RWPE2 (cell line): ENCODE measurements at regions not wholly inside any gene's neighbourhood (a gene's known extent, or its start where the extent isn't known, plus 50 kb on each side); places are given as distances from the start of the nearest gene placed in this dataset.

Source experiments
- ATAC-seq: fragments of 200-7000 bp; cut with Tn5 transposase; 3 replicates; pipeline ENCODE4 v1.9.1; 2021; ENCODE audit warnings: low read depth
- DNase-seq: peaks from one replicate; pipeline ENCODE4 v3.0.0-alpha.2; 2020; ENCODE audit warnings: low spot score
- H3K27ac ChIP-seq: fragments of 450-650 bp; 2 replicates; pipeline ENCODE4 v1.5.1; 2017; ENCODE audit warnings: mild to moderate bottlenecking; ENCODE audit not compliant: poor library complexity, severe bottlenecking
- H3K27me3 ChIP-seq: fragments of 250-450 bp; sonication (Bioruptor Pico); 2 replicates; pipeline ENCODE4 v1.5.1; 2021; ENCODE audit warnings: mild to moderate bottlenecking, moderate library complexity; ENCODE audit not compliant: insufficient read depth, poor library complexity, severe bottlenecking
- H3K36me3 ChIP-seq: fragments of 250-450 bp; sonication (Bioruptor Pico); 2 replicates; pipeline ENCODE4 v1.5.1; 2020; ENCODE audit warnings: low read depth, mild to moderate bottlenecking, moderate library complexity
- H3K4me1 ChIP-seq: fragments of 250-450 bp; sonication (Bioruptor Pico); 2 replicates; pipeline ENCODE4 v1.5.1; 2021; ENCODE audit warnings: mild to moderate bottlenecking, moderate library complexity; ENCODE audit not compliant: insufficient read depth, poor library complexity, severe bottlenecking
- H3K4me3 ChIP-seq: fragments of 250-450 bp; sonication (Bioruptor Pico); 2 replicates; pipeline ENCODE4 v1.5.1; 2021; ENCODE audit warnings: mild to moderate bottlenecking, moderate library complexity; ENCODE audit not compliant: severe bottlenecking
- H3K9me3 ChIP-seq: fragments of 250-450 bp; sonication (Bioruptor Pico); 2 replicates; pipeline ENCODE4 v1.5.1; 2021; ENCODE audit warnings: mild to moderate bottlenecking, moderate library complexity; ENCODE audit not compliant: severe bottlenecking
- TF ChIP-seq, protein P1 (sequence below): fragments of 450-650 bp; IDR thresholded peaks from one replicate; pipeline ENCODE4 v1.5.1; 2017; ENCODE audit warnings: mild to moderate bottlenecking, moderate library complexity; ENCODE audit not compliant: poor library complexity, severe bottlenecking

DNA sequence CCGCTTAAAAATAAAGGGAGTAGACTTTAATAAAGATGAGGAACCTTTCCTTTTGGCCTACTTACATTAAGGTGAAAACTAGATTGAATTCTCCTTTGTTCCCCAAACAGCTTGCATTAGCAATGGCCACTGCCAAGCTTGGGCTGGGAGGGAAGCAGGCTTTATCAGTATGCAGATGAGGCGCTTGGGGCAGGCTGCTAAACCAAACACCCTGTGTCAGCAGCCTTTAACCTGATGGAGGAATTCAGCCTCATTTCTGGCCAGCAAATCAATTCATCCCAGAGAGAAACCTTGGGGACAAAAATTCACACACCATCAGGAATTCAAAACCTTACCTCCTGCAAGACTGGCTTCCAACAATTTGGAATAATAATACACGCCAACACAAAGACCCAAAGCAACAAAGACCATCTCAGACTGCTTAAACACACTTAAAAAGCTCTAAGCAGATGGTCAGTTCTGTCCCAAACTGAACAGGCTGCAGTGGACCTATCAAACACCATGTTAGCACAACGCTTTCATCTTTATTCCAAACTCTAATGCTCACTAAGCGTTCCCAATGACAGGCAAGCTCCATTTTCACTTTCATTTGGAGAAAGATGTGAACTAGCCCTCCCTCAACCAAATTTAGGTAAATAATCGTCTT lies 255.1 kb upstream of the CMC1 start:
- ATAC-seq (no peak), DNase-seq (no peak)
- H3K27ac ChIP-seq = no peak overlapping the region
- TF ChIP-seq, protein P1, sequence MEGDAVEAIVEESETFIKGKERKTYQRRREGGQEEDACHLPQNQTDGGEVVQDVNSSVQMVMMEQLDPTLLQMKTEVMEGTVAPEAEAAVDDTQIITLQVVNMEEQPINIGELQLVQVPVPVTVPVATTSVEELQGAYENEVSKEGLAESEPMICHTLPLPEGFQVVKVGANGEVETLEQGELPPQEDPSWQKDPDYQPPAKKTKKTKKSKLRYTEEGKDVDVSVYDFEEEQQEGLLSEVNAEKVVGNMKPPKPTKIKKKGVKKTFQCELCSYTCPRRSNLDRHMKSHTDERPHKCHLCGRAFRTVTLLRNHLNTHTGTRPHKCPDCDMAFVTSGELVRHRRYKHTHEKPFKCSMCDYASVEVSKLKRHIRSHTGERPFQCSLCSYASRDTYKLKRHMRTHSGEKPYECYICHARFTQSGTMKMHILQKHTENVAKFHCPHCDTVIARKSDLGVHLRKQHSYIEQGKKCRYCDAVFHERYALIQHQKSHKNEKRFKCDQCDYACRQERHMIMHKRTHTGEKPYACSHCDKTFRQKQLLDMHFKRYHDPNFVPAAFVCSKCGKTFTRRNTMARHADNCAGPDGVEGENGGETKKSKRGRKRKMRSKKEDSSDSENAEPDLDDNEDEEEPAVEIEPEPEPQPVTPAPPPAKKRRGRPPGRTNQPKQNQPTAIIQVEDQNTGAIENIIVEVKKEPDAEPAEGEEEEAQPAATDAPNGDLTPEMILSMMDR = no peak
- H3K4me3 ChIP-seq = no peak overlapping the region
- no peaks in the 10 kb centered on the region for H3K36me3 ChIP-seq
- no peaks in the 10 kb centered on the region for H3K9me3 ChIP-seq
- H3K27me3 ChIP-seq = no peaks in the 10 kb centered on the region
- peaks cover 5% of the 10 kb centered on the region for H3K4me1 ChIP-seq

DNA sequence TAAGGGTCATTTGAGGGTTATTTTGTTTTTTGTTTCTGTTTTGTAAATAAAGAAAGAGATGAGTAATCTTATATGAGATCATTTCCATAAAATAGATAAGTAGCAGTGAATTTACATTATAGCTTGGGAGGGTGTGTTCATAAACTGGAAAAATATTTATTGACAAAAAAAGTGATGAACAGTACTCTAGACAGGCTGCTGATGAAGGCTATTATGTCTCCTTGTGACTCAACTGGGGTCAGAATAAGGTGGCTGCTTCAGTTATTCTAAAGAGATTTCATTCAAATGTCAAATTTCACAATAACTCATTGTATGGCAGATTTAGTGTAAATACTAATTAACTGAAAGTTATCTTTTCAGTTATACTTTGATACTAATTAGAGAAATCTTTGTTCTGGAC lies 251.1 kb upstream of the CMC1 start:
- Histone ChIP-seq H3K27ac (no peak overlapping the region), H3K9me3 (no peaks in the 10 kb centered on the region), H3K36me3 (no peaks in the 10 kb centered on the region), H3K4me3 (no peak overlapping the region), H3K4me1 (peaks cover 5% of the 10 kb centered on the region), H3K27me3 (no peaks in the 10 kb centered on the region)
- TF ChIP-seq, protein P1 = no peak
- DNase-seq = no peak
- no peak for ATAC-seq

DNA sequence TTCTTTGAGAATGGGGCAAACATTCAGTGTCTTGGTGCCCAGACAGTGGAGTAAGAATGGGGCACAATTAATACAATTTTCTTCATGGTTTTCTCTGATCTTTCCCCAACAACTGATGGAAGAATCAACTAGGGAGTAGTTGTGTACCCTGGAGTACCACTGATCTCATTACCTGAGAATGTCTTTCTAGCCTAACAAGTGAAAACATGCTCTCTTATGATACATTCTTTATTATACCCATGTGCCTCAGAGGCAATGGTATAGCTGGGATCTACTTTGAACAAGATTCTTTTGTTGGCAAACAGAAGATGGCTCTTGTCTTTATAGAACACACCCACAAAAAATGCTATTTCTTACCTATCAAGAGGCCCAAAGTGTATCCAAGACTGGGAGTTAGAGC lies 250.6 kb upstream of the CMC1 start:
- DNase-seq (no peak), ATAC-seq (peak; percentile 78)
- H3K9me3 ChIP-seq = no peaks in the 10 kb centered on the region
- H3K27me3 ChIP-seq = no peaks in the 10 kb centered on the region
- H3K27ac ChIP-seq = no peak overlapping the region
- TF ChIP-seq, protein P1 = no peak
- H3K36me3 ChIP-seq = no peaks in the 10 kb centered on the region
- peaks cover 5% of the 10 kb centered on the region for H3K4me1 ChIP-seq
- no peak overlapping the region for H3K4me3 ChIP-seq

DNA sequence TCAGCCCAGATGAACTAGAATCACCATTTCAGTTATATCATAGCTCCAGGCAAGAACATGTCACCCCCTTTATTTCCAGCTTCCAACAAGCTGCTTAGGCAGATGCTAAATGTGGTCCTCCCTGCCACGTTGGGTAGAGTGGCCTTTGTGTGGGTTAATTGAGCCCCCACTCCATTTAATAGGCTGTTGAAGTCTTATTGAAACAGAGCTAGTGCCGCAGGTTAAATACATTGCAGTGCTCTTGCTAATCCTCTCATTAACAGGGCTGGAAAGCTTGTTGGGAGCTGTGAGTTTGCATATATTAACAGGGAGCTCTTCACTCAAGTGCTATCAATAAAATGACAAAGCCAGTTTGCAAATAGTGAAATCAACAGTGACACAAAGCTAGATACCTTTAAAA lies 248.4 kb upstream of the CMC1 start:
- TF ChIP-seq, protein P1 = no peak
- ATAC-seq = no peak
- Histone ChIP-seq H3K27me3 (no peaks in the 10 kb centered on the region), H3K9me3 (no peaks in the 10 kb centered on the region), H3K4me1 (peaks cover 5% of the 10 kb centered on the region), H3K36me3 (no peaks in the 10 kb centered on the region), H3K4me3 (no peak overlapping the region), H3K27ac (no peak overlapping the region)
- no peak for DNase-seq

DNA sequence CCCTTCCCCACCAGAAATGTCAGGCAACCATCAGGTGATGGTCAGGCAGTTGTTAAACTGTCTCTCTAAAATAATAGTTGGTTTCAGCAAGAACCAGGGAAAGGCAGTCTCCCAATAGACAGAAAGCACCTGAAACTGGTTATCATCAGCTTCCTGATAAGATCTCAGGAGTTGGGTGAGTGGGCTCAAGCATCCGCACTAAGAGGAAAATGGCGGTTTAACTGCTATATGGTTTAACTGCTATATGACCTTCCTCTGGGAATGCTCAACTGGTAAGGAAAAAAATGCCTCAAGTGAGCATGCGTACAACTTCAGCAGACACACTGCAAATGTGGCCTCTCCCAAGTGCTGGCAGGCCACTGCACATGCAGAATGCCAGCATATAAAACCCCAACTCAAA lies 240.8 kb upstream of the CMC1 start:
- DNase-seq = no peak
- Histone ChIP-seq H3K4me3 (no peak overlapping the region), H3K27me3 (no peaks in the 10 kb centered on the region), H3K4me1 (no peaks in the 10 kb centered on the region), H3K36me3 (no peaks in the 10 kb centered on the region), H3K27ac (no peak overlapping the region), H3K9me3 (no peaks in the 10 kb centered on the region)
- no peak for ATAC-seq
- TF ChIP-seq, protein P1 = no peak
